ENCODE measurements at regions not wholly inside any gene's neighbourhood (a gene's known extent, or its start where the extent isn't known, plus 50 kb on each side); places are given as distances from the start of the nearest gene placed in this dataset.

DNA sequence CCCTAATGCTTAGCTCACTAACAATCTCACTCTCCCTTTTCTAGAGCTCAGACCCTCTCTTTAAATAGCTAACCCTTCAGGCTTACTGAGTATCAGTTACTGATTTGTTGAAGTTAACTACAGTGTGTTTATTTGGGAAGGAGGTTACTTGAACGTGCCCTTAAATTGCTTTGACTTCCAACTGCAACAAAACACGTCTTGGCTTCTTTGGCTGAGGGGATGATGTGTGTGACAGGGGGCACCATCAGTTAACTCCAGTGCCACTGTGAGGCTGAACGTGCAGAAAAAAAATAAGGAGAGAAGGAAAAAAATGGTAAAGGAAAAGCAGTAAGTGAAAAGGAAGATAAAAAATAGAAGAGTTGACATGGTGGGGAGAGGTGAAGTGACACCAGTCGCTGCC, 75.1 kb upstream of the NRIP1 start:
- no peak for TF ChIP-seq CTCF (IDR thresholded peaks at IDR 0.05)
- TF ChIP-seq POLR2A (IDR thresholded peaks at IDR 0.05), result no peak
- no peak for TF ChIP-seq POLR2AphosphoS5 (IDR thresholded peaks at IDR 0.05)

Measured in prostate gland (tissue), 2 donors.